ENCODE measurements at regions not wholly inside any gene's neighbourhood (a gene's known extent, or its start where the extent isn't known, plus 50 kb on each side); places are given as distances from the start of the nearest gene placed in this dataset.

GRCh38 chr3:152578769-152579168 lies 256.2 kb upstream of the P2RY1 start:
- no peak for TF ChIP-seq CTCF (IDR thresholded peaks at IDR 0.05; ENCODE audit: insufficient read depth, low read length, severe bottlenecking)
- DNase-seq (ENCODE audit: low read depth) (no peak), FAIRE-seq (no peak)
- Histone ChIP-seq H3K27me3 (ENCODE audit: control insufficient read depth, insufficient read depth, low read length) (no peaks in the 10 kb centered on the region), H3K4me3 (ENCODE audit: low read depth, low read length) (no peak overlapping the region), H3K36me3 (ENCODE audit: control insufficient read depth, insufficient read depth, low read length) (no peaks in the 10 kb centered on the region)

- TF ChIP-seq CTCF (IDR thresholded peaks at IDR 0.05; ENCODE audit: insufficient read depth, low read length, severe bottlenecking), result no peak
- H3K4me3 ChIP-seq (ENCODE audit: low read depth, low read length), result no peak overlapping the region
- peaks cover 2% of the 10 kb centered on the region for H3K27me3 ChIP-seq (ENCODE audit: control insufficient read depth, insufficient read depth, low read length)
- DNase-seq (ENCODE audit: low read depth), result no peak
- no peaks in the 10 kb centered on the region for H3K36me3 ChIP-seq (ENCODE audit: control insufficient read depth, insufficient read depth, low read length)
- no peak for FAIRE-seq
Measured at GRCh38 chr3:152581951-152582350, 253.0 kb upstream of the P2RY1 start.

GRCh38 chr3:152583963-152584362 lies 251.0 kb upstream of the P2RY1 start:
- Histone ChIP-seq H3K36me3 (ENCODE audit: control insufficient read depth, insufficient read depth, low read length) (no peaks in the 10 kb centered on the region), H3K4me3 (ENCODE audit: low read depth, low read length) (no peak overlapping the region), H3K27me3 (ENCODE audit: control insufficient read depth, insufficient read depth, low read length) (peaks cover 2% of the 10 kb centered on the region)
- TF ChIP-seq CTCF (IDR thresholded peaks at IDR 0.05; ENCODE audit: insufficient read depth, low read length, severe bottlenecking), result no peak
- FAIRE-seq, result no peak
- no peak for DNase-seq (ENCODE audit: low read depth)

- Histone ChIP-seq H3K27me3 (ENCODE audit: control insufficient read depth, insufficient read depth, low read length) (peaks cover 2% of the 10 kb centered on the region), H3K4me3 (ENCODE audit: low read depth, low read length) (no peak overlapping the region), H3K36me3 (ENCODE audit: control insufficient read depth, insufficient read depth, low read length) (no peaks in the 10 kb centered on the region)
- TF ChIP-seq CTCF (IDR thresholded peaks at IDR 0.05; ENCODE audit: insufficient read depth, low read length, severe bottlenecking), result no peak
- FAIRE-seq (no peak), DNase-seq (ENCODE audit: low read depth) (no peak)
Measured at GRCh38 chr3:152586974-152587373, 248.0 kb upstream of the P2RY1 start.

GRCh38 chr3:152587861-152588260 lies 247.1 kb upstream of the P2RY1 start:
- H3K36me3 ChIP-seq (ENCODE audit: control insufficient read depth, insufficient read depth, low read length), result no peaks in the 10 kb centered on the region
- FAIRE-seq, result no peak
- no peak overlapping the region for H3K4me3 ChIP-seq (ENCODE audit: low read depth, low read length)

More at GRCh38 chr3:152587861-152588260, 247.1 kb upstream of the P2RY1 start:
- peaks cover 2% of the 10 kb centered on the region for H3K27me3 ChIP-seq (ENCODE audit: control insufficient read depth, insufficient read depth, low read length)
- TF ChIP-seq CTCF (IDR thresholded peaks at IDR 0.05; ENCODE audit: insufficient read depth, low read length, severe bottlenecking), result no peak
- DNase-seq (ENCODE audit: low read depth), result no peak

Data from bronchial epithelial cell (primary cell).